SK-N-SH (cell line): ENCODE measurements at regions not wholly inside any gene's neighbourhood (a gene's known extent, or its start where the extent isn't known, plus 50 kb on each side); places are given as distances from the start of the nearest gene placed in this dataset.

Experiments used
- CTCF ChIA-PET: fragments of 300-600, 350-600 bp; formaldehyde crosslinking; extraction: SDS; loops from one replicate; lab custom pipeline; 2021; lab: Yijun Ruan, JAX
- POLR2A ChIA-PET: fragments of 350-600 bp; sonication (Branson Sonifier 250); formaldehyde crosslinking; extraction: SDS; loops from one replicate; lab custom pipeline; 2020; ENCODE audit warnings: antibody characterized with exemption, inconsistent platforms; lab: Yijun Ruan, JAX
- DNase-seq: peaks from one replicate; pipeline ENCODE4 v3.0.0; 2012
- H2AFZ ChIP-seq: fragments of 200-600 bp; sonication (generic); 2 replicates; pipeline ENCODE4 v1.8.1; 2016; ENCODE audit warnings: antibody characterized with exemption, mild to moderate bottlenecking, low read depth
- H3F3A ChIP-seq: fragments of 200-600 bp; sonication (generic); replicated peaks from 2 replicates; pipeline ENCODE3; 2016; ENCODE audit warnings: antibody characterized with exemption, mild to moderate bottlenecking; ENCODE audit not compliant: insufficient read depth
- H3K27ac ChIP-seq, 2 experiments: fragments of 200-500 bp in 1 of 2; fragments of 200-600 bp in 1 of 2; sonication (Bioruptor generic) in 1 of 2; sonication (generic), shearing (Covaris generic) in 1 of 2; 2 replicates each; pipeline versions ENCODE4 v1.5.1 to v1.6.1; 2014 to 2016; ENCODE audit warnings: low read depth in 2 of 2, inconsistent platforms in 1 of 2, low read length in 1 of 2, mild to moderate bottlenecking in 1 of 2, mixed read lengths in 1 of 2
- H3K27me3 ChIP-seq: fragments of 200-600 bp; sonication (generic), shearing (Covaris generic); 2 replicates; pipeline ENCODE4 v1.6.1; 2016; ENCODE audit warnings: mixed run types; ENCODE audit not compliant: insufficient read depth
- H3K36me3 ChIP-seq, 2 experiments: fragments of 200-500 bp in 1 of 2; fragments of 200-600 bp in 1 of 2; sonication (Bioruptor generic) in 1 of 2; sonication (generic) in 1 of 2; replicated peaks in 1 of 2; 2 replicates each; pipeline versions ENCODE3 to v1.5.1; 2014 to 2016; ENCODE audit warnings: low read length in 1 of 2, mild to moderate bottlenecking in 1 of 2; ENCODE audit not compliant: insufficient read depth in 2 of 2, control insufficient read depth in 1 of 2
- H3K4me1 ChIP-seq, 2 experiments: fragments of 200-500 bp in 1 of 2; fragments of 200-600 bp in 1 of 2; sonication (Bioruptor generic) in 1 of 2; sonication (generic), shearing (Covaris generic) in 1 of 2; 2 replicates each; pipeline versions ENCODE4 v1.5.1 to v1.6.1; 2014 to 2016; ENCODE audit warnings: low read depth in 1 of 2, low read length in 1 of 2, mixed run types in 1 of 2; ENCODE audit not compliant: insufficient read depth in 2 of 2, control insufficient read depth in 1 of 2
- H3K4me2 ChIP-seq: fragments of 200-600 bp; sonication (generic), shearing (Covaris generic); 2 replicates; pipeline ENCODE4 v1.6.1; 2017; ENCODE audit warnings: mixed run types
- H3K4me3 ChIP-seq, 2 experiments: fragments of 200-500 bp in 1 of 2; fragments of 200-600 bp in 1 of 2; sonication (Bioruptor generic) in 1 of 2; sonication (generic), shearing (Covaris generic) in 1 of 2; 2 replicates each; pipeline versions ENCODE4 v1.5.1 to v1.8.1; 2014 to 2016; ENCODE audit warnings: low read depth in 2 of 2, inconsistent platforms in 1 of 2, low read length in 1 of 2, mild to moderate bottlenecking in 1 of 2, mixed read lengths in 1 of 2, moderate library complexity in 1 of 2
- H3K79me2 ChIP-seq: fragments of 200-600 bp; sonication (generic); 2 replicates; pipeline ENCODE4 v1.8.1; 2017; ENCODE audit warnings: mild to moderate bottlenecking; ENCODE audit not compliant: insufficient read depth
- H3K9ac ChIP-seq: fragments of 200-600 bp; sonication (generic); 2 replicates; pipeline ENCODE4 v1.6.1; 2017; ENCODE audit warnings: mixed run types
- H3K9me2 ChIP-seq: fragments of 200-600 bp; sonication (generic); 2 replicates; pipeline ENCODE4 v1.6.1; 2017; ENCODE audit warnings: mixed run types
- H3K9me3 ChIP-seq: fragments of 200-600 bp; sonication (generic); 2 replicates; pipeline ENCODE4 v1.6.1; 2017; ENCODE audit warnings: mixed run types, mild to moderate bottlenecking, moderate library complexity
- H4K20me1 ChIP-seq: fragments of 200-600 bp; sonication (generic); 2 replicates; pipeline ENCODE4 v1.6.1; 2017; ENCODE audit warnings: mild to moderate bottlenecking, mixed run types; ENCODE audit not compliant: insufficient read depth
- NFIC ChIP-seq: IDR thresholded peaks from 2 replicates; pipeline ENCODE4 v1.4.0; 2012; ENCODE audit warnings: borderline replicate concordance
- YY1 ChIP-seq: IDR thresholded peaks from 2 replicates; pipeline ENCODE4 v1.4.0; 2012; ENCODE audit warnings: low read depth, mild to moderate bottlenecking
- WGBS: methylation state at CpG from one replicate; pipeline ENCODE4 v1.1.6; 2017; ENCODE audit warnings: low lambda C conversion rate; 5-methylcytosine and 5-hydroxymethylcytosine counted together
- small RNA-seq, 7 experiments: library from RNA; depleted of rRNA; stranded (forward); fragments of <200 nt; gene quantifications; one replicate each; pipeline ENCODE3, GENCODE V24; 2012
- TF ChIP-seq, protein P1 (sequence below): IDR thresholded peaks from 2 replicates; pipeline ENCODE4 v1.4.0; 2012; ENCODE audit warnings: low read depth
- TF ChIP-seq, protein P2 (sequence below): IDR thresholded peaks from 2 replicates; pipeline ENCODE4; 2012

DNA sequence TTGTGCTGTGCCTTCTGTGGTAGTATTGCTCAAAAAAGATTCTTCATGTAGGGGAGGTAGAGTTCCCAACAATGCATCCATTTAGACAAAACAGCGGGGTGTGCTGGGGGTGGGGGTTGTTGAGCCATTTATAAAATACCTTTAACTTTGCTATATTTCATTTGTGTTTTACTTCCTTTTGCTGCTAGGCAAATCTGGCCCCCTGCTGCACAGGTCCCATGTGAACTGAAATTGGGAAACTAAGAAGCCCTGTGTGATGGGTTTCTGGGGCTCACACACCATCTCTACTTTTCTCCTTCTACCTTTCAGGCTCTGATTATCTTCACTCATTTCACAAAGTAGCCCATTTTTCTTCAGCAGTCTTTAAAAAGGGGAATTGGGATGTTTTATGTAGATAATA lies 52.7 kb upstream of the ITGA4 start:
- H3K4me1 ChIP-seq, result no peaks in the 10 kb centered on the region; a peak in 1 of 4 replicates
- CTCF ChIA-PET, result no interaction called here

DNA sequence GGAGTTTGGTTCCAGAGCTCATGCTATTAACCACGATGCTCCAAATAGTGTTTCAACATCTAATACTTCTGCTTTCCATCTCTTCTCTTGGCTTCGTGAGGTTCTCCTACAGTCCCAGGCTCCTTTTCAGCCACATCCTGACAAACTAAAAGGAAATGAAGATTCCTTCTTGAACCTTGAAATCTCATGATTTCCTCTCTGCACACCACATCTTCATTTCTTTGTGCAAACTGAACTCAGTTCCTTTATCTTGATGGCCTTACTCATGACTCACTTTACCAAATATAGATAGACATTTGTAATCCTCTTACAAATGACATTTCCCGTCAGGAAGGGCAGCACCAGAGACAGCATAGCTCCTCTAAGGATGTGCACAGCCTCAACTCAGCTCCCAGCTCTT lies 50.0 kb upstream of the ITGA4 start:
- no peak overlapping the region for H2AFZ ChIP-seq
- no peaks in the 10 kb centered on the region for H4K20me1 ChIP-seq
- peaks cover 0 to 4% of the 10 kb centered on the region in 2 experiments; a peak in 2 of 4 replicates for H3K4me1 ChIP-seq
- POLR2A ChIA-PET, result no interaction called here
- no peaks in the 10 kb centered on the region for H3K79me2 ChIP-seq
- no peak overlapping the region for H3K9ac ChIP-seq
- no peaks in the 10 kb centered on the region for H3F3A ChIP-seq
- H3K36me3 ChIP-seq, result no peaks in the 10 kb centered on the region
- 54% methylated on average over 3 of the region's 3 CpGs for WGBS
- no peaks in the 10 kb centered on the region for H3K27me3 ChIP-seq
- no peak overlapping the region for H3K27ac ChIP-seq
- DNase-seq, result no peak
- H3K4me3 ChIP-seq, result no peak overlapping the region
- TF ChIP-seq, protein P1, sequence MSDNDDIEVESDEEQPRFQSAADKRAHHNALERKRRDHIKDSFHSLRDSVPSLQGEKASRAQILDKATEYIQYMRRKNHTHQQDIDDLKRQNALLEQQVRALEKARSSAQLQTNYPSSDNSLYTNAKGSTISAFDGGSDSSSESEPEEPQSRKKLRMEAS, result no peak
- TF ChIP-seq NFIC, result no peak
- TF ChIP-seq YY1, result no peak
- TF ChIP-seq, all 33 proteins: peak for 0
- H3K9me2 ChIP-seq, result no peaks in the 10 kb centered on the region
- CTCF ChIA-PET, result no interaction called here
- no peaks in the 10 kb centered on the region for H3K9me3 ChIP-seq
- no peak overlapping the region for H3K4me2 ChIP-seq

More for the DNA sequence above, 52.7 kb upstream of the ITGA4 start:
- Histone ChIP-seq H3F3A (no peaks in the 10 kb centered on the region), H4K20me1 (no peaks in the 10 kb centered on the region), H3K79me2 (no peaks in the 10 kb centered on the region), H3K9ac (no peak overlapping the region), H3K27ac (no peak overlapping the region), H3K36me3 (no peaks in the 10 kb centered on the region), H3K9me3 (no peaks in the 10 kb centered on the region), H3K4me3 (no peak overlapping the region), H3K9me2 (no peaks in the 10 kb centered on the region), H3K4me2 (no peak overlapping the region), H3K27me3 (no peaks in the 10 kb centered on the region), H2AFZ (no peak overlapping the region)
- WGBS, result 83% methylated on average over 1 of the region's 1 CpG
- POLR2A ChIA-PET, result no interaction called here
- TF ChIP-seq, protein P2, sequence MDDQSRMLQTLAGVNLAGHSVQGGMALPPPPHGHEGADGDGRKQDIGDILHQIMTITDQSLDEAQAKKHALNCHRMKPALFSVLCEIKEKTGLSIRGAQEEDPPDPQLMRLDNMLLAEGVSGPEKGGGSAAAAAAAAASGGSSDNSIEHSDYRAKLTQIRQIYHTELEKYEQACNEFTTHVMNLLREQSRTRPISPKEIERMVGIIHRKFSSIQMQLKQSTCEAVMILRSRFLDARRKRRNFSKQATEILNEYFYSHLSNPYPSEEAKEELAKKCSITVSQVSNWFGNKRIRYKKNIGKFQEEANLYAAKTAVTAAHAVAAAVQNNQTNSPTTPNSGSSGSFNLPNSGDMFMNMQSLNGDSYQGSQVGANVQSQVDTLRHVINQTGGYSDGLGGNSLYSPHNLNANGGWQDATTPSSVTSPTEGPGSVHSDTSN, result no peak
- no peak for DNase-seq

Small RNA genes lying in the stretch of these regions (small RNA-seq; reads per million reads assigned to genes)
- gene MIR4437, result 0 reads per million in 7 experiments
